ENCODE measurements at regions not wholly inside any gene's neighbourhood (a gene's known extent, or its start where the extent isn't known, plus 50 kb on each side); places are given as distances from the start of the nearest gene placed in this dataset.

GRCh38 chr12:64933791-64934190, 109.3 kb downstream of the TBC1D30 start:
- TF ChIP-seq, protein P1, sequence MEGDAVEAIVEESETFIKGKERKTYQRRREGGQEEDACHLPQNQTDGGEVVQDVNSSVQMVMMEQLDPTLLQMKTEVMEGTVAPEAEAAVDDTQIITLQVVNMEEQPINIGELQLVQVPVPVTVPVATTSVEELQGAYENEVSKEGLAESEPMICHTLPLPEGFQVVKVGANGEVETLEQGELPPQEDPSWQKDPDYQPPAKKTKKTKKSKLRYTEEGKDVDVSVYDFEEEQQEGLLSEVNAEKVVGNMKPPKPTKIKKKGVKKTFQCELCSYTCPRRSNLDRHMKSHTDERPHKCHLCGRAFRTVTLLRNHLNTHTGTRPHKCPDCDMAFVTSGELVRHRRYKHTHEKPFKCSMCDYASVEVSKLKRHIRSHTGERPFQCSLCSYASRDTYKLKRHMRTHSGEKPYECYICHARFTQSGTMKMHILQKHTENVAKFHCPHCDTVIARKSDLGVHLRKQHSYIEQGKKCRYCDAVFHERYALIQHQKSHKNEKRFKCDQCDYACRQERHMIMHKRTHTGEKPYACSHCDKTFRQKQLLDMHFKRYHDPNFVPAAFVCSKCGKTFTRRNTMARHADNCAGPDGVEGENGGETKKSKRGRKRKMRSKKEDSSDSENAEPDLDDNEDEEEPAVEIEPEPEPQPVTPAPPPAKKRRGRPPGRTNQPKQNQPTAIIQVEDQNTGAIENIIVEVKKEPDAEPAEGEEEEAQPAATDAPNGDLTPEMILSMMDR (IDR thresholded peaks at IDR 0.05): no peak
- TF ChIP-seq POLR2A (IDR thresholded peaks at IDR 0.05): no peak

All from heart left ventricle (tissue), 13 donors.